Epithelial cell of esophagus (primary cell): ENCODE measurements at regions not wholly inside any gene's neighbourhood (a gene's known extent, or its start where the extent isn't known, plus 50 kb on each side); places are given as distances from the start of the nearest gene placed in this dataset.
"Not testable (repeated sequence)": the region's sequence is repeated elsewhere in the genome, so short reads cannot be mapped to it uniquely, and the experiment has no call there.

Experiments used
- DNase-seq: peaks from one replicate; pipeline ENCODE4 v3.0.0; 2010; ENCODE audit warnings: low read depth
- H3K4me3 ChIP-seq: 2 replicates; pipeline ENCODE4 v1.5.1; 2011; ENCODE audit warnings: mild to moderate bottlenecking, low read length, control low read depth
- CTCF ChIP-seq: IDR thresholded peaks from 2 replicates; pipeline ENCODE4 v1.5.1; 2011; ENCODE audit warnings: low read depth, mild to moderate bottlenecking, low read length, control low read depth, inconsistent platforms; ENCODE audit not compliant: insufficient read depth; ENCODE audit errors: missing control alignments

DNA sequence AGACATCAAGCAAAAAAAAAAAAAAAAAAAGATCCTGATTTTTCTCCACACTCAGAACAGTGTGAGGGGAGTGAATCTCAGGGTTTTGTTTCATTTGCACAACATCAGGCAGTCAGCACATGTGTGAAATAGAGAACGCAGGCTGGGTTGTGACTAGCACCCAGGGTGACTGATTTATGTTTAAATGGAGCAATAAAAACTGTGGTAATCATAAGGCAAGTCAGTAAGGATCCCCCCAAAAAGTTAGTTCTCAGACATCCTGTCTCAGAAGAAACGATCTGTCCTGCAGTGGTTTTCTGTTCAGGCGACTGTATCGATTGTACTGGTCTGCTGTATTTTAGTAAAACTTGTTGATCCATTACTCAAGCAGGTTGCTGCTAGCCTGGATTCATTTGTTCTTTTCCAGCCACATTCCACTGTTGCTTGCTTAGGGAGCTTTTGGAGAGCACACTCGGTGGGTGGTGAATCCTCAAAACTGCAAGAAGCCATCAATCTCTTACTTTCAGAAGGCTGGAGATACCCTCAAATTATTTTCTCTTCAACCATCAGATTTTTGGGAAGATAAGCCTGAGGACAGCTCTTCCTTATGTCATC, 107.1 kb downstream of the DACT1 start:
- TF ChIP-seq CTCF, result no peak
- no peak overlapping the region for H3K4me3 ChIP-seq
- DNase-seq, result no peak

GRCh38 chr14:58746261-58746660, 108.5 kb downstream of the DACT1 start:
- no peak overlapping the region for H3K4me3 ChIP-seq
- TF ChIP-seq CTCF, result no peak
- peak; percentile 93 for DNase-seq

DNA sequence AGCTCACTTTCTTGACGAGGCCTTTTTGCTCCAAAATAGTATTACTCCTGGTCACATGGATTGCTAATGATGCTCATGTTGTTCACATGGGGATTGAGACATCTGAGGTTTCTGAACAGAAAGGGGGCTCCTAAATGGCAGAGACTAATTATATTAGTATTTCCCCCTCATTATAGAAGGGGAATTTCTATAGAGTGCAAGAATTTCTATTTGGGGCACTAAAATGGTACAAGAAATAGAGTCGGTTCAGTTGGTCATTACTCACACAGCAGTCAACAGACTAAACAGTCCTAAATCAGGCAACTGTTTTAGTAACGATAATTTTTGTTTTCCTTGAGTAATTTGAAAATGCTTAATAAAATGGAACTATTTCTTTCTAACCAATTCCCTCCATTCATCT, 108.9 kb downstream of the DACT1 start:
- DNase-seq, result no peak
- no peak for TF ChIP-seq CTCF
- H3K4me3 ChIP-seq, result no peak overlapping the region

GRCh38 chr14:58747181-58747580, 109.4 kb downstream of the DACT1 start:
- H3K4me3 ChIP-seq, result no peak overlapping the region
- DNase-seq, result peak; percentile 87
- TF ChIP-seq CTCF, result no peak

DNA sequence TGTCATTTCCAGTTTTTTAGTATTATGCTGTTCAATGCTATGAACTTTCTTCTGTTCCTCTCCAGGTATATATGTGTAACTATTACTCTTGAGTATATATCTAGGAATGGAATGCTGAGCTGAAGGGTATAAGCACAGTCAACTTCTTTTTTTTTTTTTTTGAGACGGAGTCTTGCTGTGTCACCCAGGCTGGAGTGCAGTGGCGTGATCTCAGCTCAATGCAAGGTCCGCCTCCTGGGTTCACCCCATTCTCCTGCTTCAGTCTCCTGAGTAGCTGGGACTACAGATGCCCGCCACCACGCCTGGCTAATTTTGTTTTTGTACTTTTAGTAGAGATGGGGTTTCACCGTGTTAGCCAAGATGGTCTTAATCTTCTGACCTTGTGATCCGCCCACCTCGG, 110.5 kb downstream of the DACT1 start:
- H3K4me3 ChIP-seq, DNase-seq: not testable (repeated sequence)

GRCh38 chr14:58749066-58749669, 111.4 kb downstream of the DACT1 start:
- H3K4me3 ChIP-seq, result no peak overlapping the region
- no peak for TF ChIP-seq CTCF
- peak; percentile 80 for DNase-seq

- TF ChIP-seq CTCF, result no peak
- DNase-seq, result no peak
- no peak overlapping the region for H3K4me3 ChIP-seq
Observed at GRCh38 chr14:58750321-58751269, 112.8 kb downstream of the DACT1 start.
